MM.1S (cell line): ENCODE measurements at regions not wholly inside any gene's neighbourhood (a gene's known extent, or its start where the extent isn't known, plus 50 kb on each side); places are given as distances from the start of the nearest gene placed in this dataset.

Source experiments
- DNase-seq: peaks from one replicate; pipeline ENCODE4 v3.0.0-alpha.2; 2015
- H2AFZ ChIP-seq: fragments of 300-600 bp; sonication (generic); 2 replicates; pipeline ENCODE4 v1.6.0; 2016; ENCODE audit warnings: antibody characterized with exemption, low read length
- H3F3A ChIP-seq: fragments of 300-600 bp; sonication (generic); 2 replicates; pipeline ENCODE4 v1.6.1; 2016; ENCODE audit warnings: mild to moderate bottlenecking, antibody characterized with exemption, low read length, moderate library complexity, mixed read lengths; ENCODE audit not compliant: insufficient read depth
- H3K27ac ChIP-seq: fragments of 300-600 bp; sonication (generic); 2 replicates; pipeline ENCODE4 v1.5.1; 2016; ENCODE audit warnings: mild to moderate bottlenecking, low read length
- H3K27me3 ChIP-seq: fragments of 300-600 bp; sonication (generic); replicated peaks from 2 replicates; pipeline ENCODE4 v1.6.0; 2016; ENCODE audit warnings: low read length; ENCODE audit not compliant: insufficient read depth
- H3K36me3 ChIP-seq: fragments of 300-600 bp; sonication (generic); replicated peaks from 2 replicates; pipeline ENCODE4 v1.6.1; 2016; ENCODE audit warnings: mild to moderate bottlenecking, low read length, mixed read lengths; ENCODE audit not compliant: insufficient read depth
- H3K4me1 ChIP-seq: fragments of 300-600 bp; sonication (generic); 2 replicates; pipeline ENCODE4 v1.6.1; 2016; ENCODE audit warnings: low read length, mixed read lengths
- H3K4me2 ChIP-seq: fragments of 300-600 bp; sonication (generic); 2 replicates; pipeline ENCODE4 v1.6.0; 2016; ENCODE audit warnings: low read depth, low read length
- H3K4me3 ChIP-seq: fragments of 300-600 bp; sonication (generic); 2 replicates; pipeline ENCODE4 v1.5.1; 2016; ENCODE audit warnings: low read length, mixed read lengths
- H3K79me2 ChIP-seq: fragments of 300-600 bp; sonication (generic); 2 replicates; pipeline ENCODE4 v1.6.1; 2016; ENCODE audit warnings: mixed run types, low read length, mixed read lengths
- H3K9ac ChIP-seq: fragments of 300-600 bp; sonication (generic); 2 replicates; pipeline ENCODE4 v1.6.1; 2016; ENCODE audit warnings: low read length, mixed read lengths
- H3K9me2 ChIP-seq: fragments of 300-600 bp; sonication (generic); replicated peaks from 2 replicates; pipeline ENCODE4 v1.6.1; 2016; ENCODE audit warnings: mild to moderate bottlenecking, low read length, mixed read lengths; ENCODE audit not compliant: insufficient read depth
- H3K9me3 ChIP-seq: fragments of 300-600 bp; sonication (generic); replicated peaks from 2 replicates; pipeline ENCODE4 v1.6.1; 2016; ENCODE audit warnings: mild to moderate bottlenecking, low read length, mixed read lengths; ENCODE audit not compliant: insufficient read depth
- H4K20me1 ChIP-seq: fragments of 300-600 bp; sonication (generic); 2 replicates; pipeline ENCODE4 v1.6.1; 2016; ENCODE audit warnings: mild to moderate bottlenecking, low read length, moderate library complexity, mixed read lengths; ENCODE audit not compliant: insufficient read depth
- CTCF ChIP-seq: fragments of 300-600 bp; sonication (generic); IDR thresholded peaks from 2 replicates; pipeline ENCODE4 v1.5.1; 2016; ENCODE audit warnings: antibody characterized with exemption, low read length, mixed read lengths
- EZH2 ChIP-seq: fragments of 300-600 bp; sonication (generic); optimal IDR thresholded peaks from 2 replicates; pipeline ENCODE3; 2017; ENCODE audit warnings: low read depth, mild to moderate bottlenecking, antibody characterized with exemption, low read length, mixed read lengths
- EZH2phosphoT487 ChIP-seq: fragments of 300-600 bp; sonication (generic); IDR thresholded peaks from 2 replicates; pipeline ENCODE4 v1.6.1; 2018; ENCODE audit warnings: antibody characterized with exemption, low read length

DNA sequence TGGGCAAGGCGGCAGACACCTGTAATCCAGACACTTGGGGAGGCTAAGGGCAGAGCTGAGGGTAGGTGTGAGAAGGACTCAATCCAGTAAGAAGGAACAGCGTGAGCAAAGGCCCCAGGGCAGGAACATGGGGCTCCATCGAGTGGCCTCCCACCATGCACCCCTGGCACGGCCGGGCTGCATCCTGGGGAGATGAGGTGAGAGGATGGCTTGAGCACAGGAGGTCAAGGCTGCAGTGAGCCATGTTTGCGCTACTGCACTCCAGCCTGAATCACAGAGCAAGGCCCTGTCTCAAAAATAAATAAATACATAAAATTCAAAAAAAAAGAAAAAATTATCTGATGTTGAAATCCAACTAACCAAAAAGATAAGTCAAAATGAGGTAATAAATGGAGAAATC, 58.5 kb downstream of the ARL6IP4 start:
- TF ChIP-seq CTCF (no peak), EZH2 (no peak)
- Histone ChIP-seq H3F3A (no peaks in the 10 kb centered on the region), H3K9ac (no peak overlapping the region), H2AFZ (no peak overlapping the region), H3K36me3 (no peaks in the 10 kb centered on the region), H3K4me3 (no peak overlapping the region), H3K9me3 (no peaks in the 10 kb centered on the region), H3K4me1 (no peaks in the 10 kb centered on the region), H3K27me3 (no peaks in the 10 kb centered on the region), H3K9me2 (no peaks in the 10 kb centered on the region), H3K27ac (no peak overlapping the region), H3K79me2 (no peaks in the 10 kb centered on the region), H3K4me2 (no peak overlapping the region), H4K20me1 (no peaks in the 10 kb centered on the region)
- DNase-seq: no peak

DNA sequence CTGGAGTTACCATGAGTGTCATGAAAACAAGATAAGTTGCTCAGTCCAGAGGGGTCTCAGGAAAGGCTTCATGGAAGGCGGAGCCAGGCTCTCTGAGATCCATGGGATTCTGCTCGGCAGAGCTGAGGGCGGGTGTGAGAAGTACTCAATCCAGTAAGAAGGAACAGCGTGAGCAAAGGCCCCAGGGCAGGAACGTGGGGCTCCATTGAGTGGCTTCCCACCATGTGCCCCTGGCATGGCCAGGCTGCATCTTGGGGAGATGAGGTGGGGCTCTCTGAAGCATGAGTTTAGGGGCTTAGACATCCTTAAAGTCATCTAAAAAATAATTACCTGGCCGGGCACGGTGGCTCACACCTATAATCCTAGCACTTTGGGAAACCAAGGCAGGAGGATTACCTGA, 58.0 kb downstream of the ARL6IP4 start:
- Histone ChIP-seq H3F3A (no peaks in the 10 kb centered on the region), H3K4me2 (no peak overlapping the region), H3K27ac (no peak overlapping the region), H3K9ac (no peak overlapping the region), H3K4me1 (no peaks in the 10 kb centered on the region), H3K36me3 (no peaks in the 10 kb centered on the region), H3K4me3 (no peak overlapping the region), H3K79me2 (no peaks in the 10 kb centered on the region), H2AFZ (no peak overlapping the region), H3K9me3 (no peaks in the 10 kb centered on the region), H4K20me1 (no peaks in the 10 kb centered on the region), H3K27me3 (no peaks in the 10 kb centered on the region), H3K9me2 (no peaks in the 10 kb centered on the region)
- TF ChIP-seq CTCF: no peak
- no peak for TF ChIP-seq EZH2phosphoT487
- TF ChIP-seq EZH2: no peak
- no peak for DNase-seq

DNA sequence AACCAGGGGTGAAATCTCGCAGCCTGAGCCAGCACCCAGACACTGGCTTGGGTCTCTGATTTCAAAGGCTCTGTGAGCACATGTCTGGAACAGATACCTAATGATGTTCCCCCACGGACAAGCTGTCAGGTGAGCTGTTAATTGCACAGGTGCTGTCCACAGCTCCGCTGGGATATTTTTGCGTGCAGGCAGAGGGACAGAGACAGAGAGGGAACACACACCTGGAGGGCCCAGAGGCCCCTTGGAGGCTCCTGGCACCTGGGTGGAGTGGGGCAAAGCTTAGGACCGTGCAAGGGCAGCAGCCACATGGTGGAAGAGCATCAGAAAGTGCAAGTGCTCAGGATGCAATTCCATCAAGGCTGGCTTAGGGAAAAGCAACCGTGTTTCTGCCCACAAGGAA, 57.3 kb downstream of the ARL6IP4 start:
- H3K4me2 ChIP-seq: no peak overlapping the region
- TF ChIP-seq EZH2: no peak
- TF ChIP-seq CTCF: no peak
- no peak for TF ChIP-seq EZH2phosphoT487
- H4K20me1 ChIP-seq: no peaks in the 10 kb centered on the region
- no peaks in the 10 kb centered on the region for H3K9me2 ChIP-seq
- no peaks in the 10 kb centered on the region for H3K4me1 ChIP-seq
- no peak overlapping the region for H3K4me3 ChIP-seq
- no peaks in the 10 kb centered on the region for H3K27me3 ChIP-seq
- no peak for DNase-seq
- no peak overlapping the region for H3K9ac ChIP-seq
- no peaks in the 10 kb centered on the region for H3K9me3 ChIP-seq
- H2AFZ ChIP-seq: no peak overlapping the region
- H3K79me2 ChIP-seq: no peaks in the 10 kb centered on the region
- no peak overlapping the region for H3K27ac ChIP-seq
- H3K36me3 ChIP-seq: no peaks in the 10 kb centered on the region
- no peaks in the 10 kb centered on the region for H3F3A ChIP-seq
